GM12875 (cell line): ENCODE measurements at regions not wholly inside any gene's neighbourhood (a gene's known extent, or its start where the extent isn't known, plus 50 kb on each side); places are given as distances from the start of the nearest gene placed in this dataset.

ENCODE experiments used
- H3K4me3 ChIP-seq: one replicate; pipeline ENCODE4 v1.5.1; 2011; ENCODE audit warnings: low read depth, low read length, control low read depth
- CTCF ChIP-seq: IDR thresholded peaks from 2 replicates; pipeline ENCODE4 v1.5.1; 2011; ENCODE audit warnings: low read depth, mild to moderate bottlenecking, control low read depth, inconsistent platforms, low read length, moderate library complexity, borderline replicate concordance; ENCODE audit not compliant: insufficient read depth

DNA sequence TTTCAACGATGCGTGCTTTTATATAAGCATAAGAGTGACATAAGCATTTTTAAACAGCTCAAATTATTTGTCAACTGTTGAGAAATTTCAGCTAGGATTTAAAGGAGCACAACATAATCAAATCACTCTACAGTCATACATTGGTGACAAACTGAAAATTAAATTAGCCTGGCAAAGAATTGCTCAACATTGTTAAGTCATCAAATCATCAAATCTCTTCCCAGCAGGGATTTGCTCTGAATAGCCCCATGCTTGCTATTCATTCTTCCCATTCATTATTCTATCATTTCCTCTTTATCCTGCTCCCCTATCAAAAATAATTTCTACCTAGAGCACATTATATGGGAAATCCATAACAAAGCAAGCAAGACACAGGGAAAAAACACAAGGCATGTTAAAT is 198.7 kb upstream of the LUZP2 start:
- H3K4me3 ChIP-seq, result no peak overlapping the region
- TF ChIP-seq CTCF, result no peak

DNA sequence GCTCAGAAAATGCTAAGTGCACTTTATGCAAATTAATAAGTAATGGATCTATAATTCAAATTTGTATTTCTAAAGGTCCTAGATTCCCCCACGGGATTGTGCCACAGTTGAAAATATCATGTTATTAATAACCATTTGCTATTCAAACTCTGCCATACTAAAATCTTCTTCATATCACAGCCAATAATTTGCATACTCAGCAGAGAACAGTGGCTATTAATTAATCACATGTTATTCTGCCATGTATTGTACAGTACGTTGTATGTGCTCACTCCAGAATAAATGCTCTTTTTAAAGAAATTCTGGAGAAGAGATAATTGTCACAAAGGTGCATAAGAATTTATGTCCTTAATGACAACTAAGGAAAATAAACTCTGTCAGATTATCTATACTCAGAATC is 184.9 kb upstream of the LUZP2 start:
- H3K4me3 ChIP-seq, result no peak overlapping the region
- TF ChIP-seq CTCF, result no peak

GRCh38 chr11:24312464-24313238 is 184.2 kb upstream of the LUZP2 start:
- TF ChIP-seq CTCF, result no peak
- no peak overlapping the region for H3K4me3 ChIP-seq

DNA sequence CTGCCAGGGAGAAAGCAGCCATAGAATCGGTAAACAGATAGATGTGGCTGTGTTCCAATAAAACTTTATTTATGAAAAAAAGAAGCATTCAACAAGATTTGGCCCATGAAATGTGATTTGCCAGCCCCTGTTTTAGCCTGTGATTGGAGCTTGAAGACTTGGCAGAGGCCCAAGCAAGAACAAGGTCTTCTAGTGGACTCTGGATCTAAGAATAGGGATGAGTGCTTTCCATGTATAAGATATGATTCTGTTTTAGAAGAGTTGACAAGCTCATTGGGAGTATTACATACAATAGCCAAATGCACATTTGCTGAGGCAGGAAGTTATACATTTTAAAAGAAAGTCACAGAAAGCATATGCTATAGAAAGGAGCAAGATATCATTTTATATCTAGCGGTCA is 175.6 kb upstream of the LUZP2 start:
- H3K4me3 ChIP-seq, result no peak overlapping the region
- TF ChIP-seq CTCF, result no peak

- H3K4me3 ChIP-seq, result no peak overlapping the region
- no peak for TF ChIP-seq CTCF
Measured at GRCh38 chr11:24324211-24324610, 172.6 kb upstream of the LUZP2 start.

GRCh38 chr11:24344222-24344621 is 152.6 kb upstream of the LUZP2 start:
- H3K4me3 ChIP-seq, result no peak overlapping the region
- TF ChIP-seq CTCF, result no peak

- H3K4me3 ChIP-seq, result no peak overlapping the region
- no peak for TF ChIP-seq CTCF
Measured at GRCh38 chr11:24348908-24349307, 147.9 kb upstream of the LUZP2 start.
